ENCODE measurements at regions not wholly inside any gene's neighbourhood (a gene's known extent, or its start where the extent isn't known, plus 50 kb on each side); places are given as distances from the start of the nearest gene placed in this dataset.

- H3K27ac ChIP-seq (ENCODE audit: low read depth, low read length), result no peak overlapping the region
- H4K20me1 ChIP-seq (replicated peaks in 1 of 2; ENCODE audit: control insufficient read depth in 1 of 2, insufficient read depth in 2 of 2, low read length in 2 of 2), result no peaks in the 10 kb centered on the region
- H4K8ac ChIP-seq (ENCODE audit: extremely low read depth, insufficient read depth, low read length), result no peak overlapping the region
- no peaks in the 10 kb centered on the region for H3K23me2 ChIP-seq (ENCODE audit: low read depth, low read length)
- 70% methylated on average over 4 of the region's 4 CpGs; no CpG with 5 or more reads in 1 of the 2 experiments for WGBS, 2 experiments (ENCODE audit: extremely low coverage in 1 of 2, insufficient coverage in 1 of 2, insufficient read length in 1 of 2, insufficient replicate concordance in 2 of 2, low coverage in 1 of 2, low lambda C conversion rate in 2 of 2, missing lambda C conversion rate in 1 of 2)
- FAIRE-seq (no peak), DNase-seq (ENCODE audit: low read depth in 1 of 2, low spot score in 2 of 2) (no peak)
- H3K9ac ChIP-seq (replicated peaks in 1 of 4; ENCODE audit: extremely low read depth in 1 of 4, low read depth in 3 of 4, low read length in 3 of 4), result no peak overlapping the region
- no peaks in the 10 kb centered on the region for H3K79me2 ChIP-seq (ENCODE audit: control insufficient read depth in 1 of 2, insufficient read depth in 2 of 2, low read length in 2 of 2)
- H2AFZ ChIP-seq (ENCODE audit: low read length), result no peak overlapping the region
- H3K56ac ChIP-seq (replicated peaks; ENCODE audit: insufficient read length, low read depth, low read length), result no peak overlapping the region
- H4K5ac ChIP-seq (ENCODE audit: insufficient read length, low read depth, low read length), result no peak overlapping the region
- no peak overlapping the region for H3K14ac ChIP-seq (ENCODE audit: insufficient read length)
- H2BK120ac ChIP-seq (replicated peaks; ENCODE audit: low read depth, low read length), result no peak overlapping the region
- H3K4me3 ChIP-seq (ENCODE audit: extremely low read depth in 1 of 4, insufficient read depth in 2 of 4, low read depth in 3 of 4, low read length in 4 of 4), result no peak overlapping the region
- H3K27me3 ChIP-seq (replicated peaks in 1 of 4; ENCODE audit: control insufficient read depth in 3 of 4, extremely low read depth in 1 of 4, insufficient read depth in 3 of 4, low read length in 3 of 4), result no peaks in the 10 kb centered on the region
- H2BK15ac ChIP-seq (ENCODE audit: low read length), result no peak overlapping the region
- no peak overlapping the region for H3K23ac ChIP-seq (ENCODE audit: insufficient read length)
- no peak overlapping the region for H2AK5ac ChIP-seq (ENCODE audit: low read depth, low read length)
- no peak overlapping the region for H3K18ac ChIP-seq (ENCODE audit: extremely low read depth, low read length)
- no peak overlapping the region for H2BK5ac ChIP-seq (ENCODE audit: low read depth, low read length)
- no peaks in the 10 kb centered on the region for H3K79me1 ChIP-seq (ENCODE audit: low read depth, low read length)
- no peak overlapping the region for H2BK20ac ChIP-seq (ENCODE audit: low read length)
- H4K91ac ChIP-seq (replicated peaks; ENCODE audit: insufficient read length, low read length), result no peak overlapping the region
- ChIA-PET CTCF (ENCODE audit: partially characterized antibody) (no interaction called here), POLR2A (ENCODE audit: partially characterized antibody) (no interaction called here)
- H3K9me3 ChIP-seq (ENCODE audit: insufficient read depth in 2 of 2, low read depth in 1 of 2, low read length in 1 of 2), result no peaks in the 10 kb centered on the region
- no peak overlapping the region for H2BK12ac ChIP-seq (ENCODE audit: low read depth, low read length)
- no peaks in the 10 kb centered on the region; a peak in 1 of 7 replicates for H3K4me1 ChIP-seq (replicated peaks in 1 of 4; ENCODE audit: control insufficient read depth in 3 of 4, insufficient read depth in 4 of 4, low read length in 3 of 4)
- H3K4ac ChIP-seq (replicated peaks; ENCODE audit: insufficient read length, low read depth, low read length), result no peak overlapping the region
- H3K4me2 ChIP-seq (ENCODE audit: insufficient read depth in 1 of 2, low read depth in 2 of 2, low read length in 2 of 2), result no peak overlapping the region
- TF ChIP-seq TAF7 (optimal IDR thresholded peaks at IDR 0.05; ENCODE audit: borderline replicate concordance, low read depth, low read length) (no peak), CEBPB (IDR thresholded peaks at IDR 0.05; ENCODE audit: low read depth, low read length) (peak; percentile 52; the same call in 1 of the 2 replicates), KDM4A (IDR thresholded peaks at IDR 0.05; ENCODE audit: low read depth, low read length, severe bottlenecking) (no peak), POU5F1 (IDR thresholded peaks at IDR 0.05; ENCODE audit: low read depth, low read length) (no peak)
- TF ChIP-seq, protein P1, sequence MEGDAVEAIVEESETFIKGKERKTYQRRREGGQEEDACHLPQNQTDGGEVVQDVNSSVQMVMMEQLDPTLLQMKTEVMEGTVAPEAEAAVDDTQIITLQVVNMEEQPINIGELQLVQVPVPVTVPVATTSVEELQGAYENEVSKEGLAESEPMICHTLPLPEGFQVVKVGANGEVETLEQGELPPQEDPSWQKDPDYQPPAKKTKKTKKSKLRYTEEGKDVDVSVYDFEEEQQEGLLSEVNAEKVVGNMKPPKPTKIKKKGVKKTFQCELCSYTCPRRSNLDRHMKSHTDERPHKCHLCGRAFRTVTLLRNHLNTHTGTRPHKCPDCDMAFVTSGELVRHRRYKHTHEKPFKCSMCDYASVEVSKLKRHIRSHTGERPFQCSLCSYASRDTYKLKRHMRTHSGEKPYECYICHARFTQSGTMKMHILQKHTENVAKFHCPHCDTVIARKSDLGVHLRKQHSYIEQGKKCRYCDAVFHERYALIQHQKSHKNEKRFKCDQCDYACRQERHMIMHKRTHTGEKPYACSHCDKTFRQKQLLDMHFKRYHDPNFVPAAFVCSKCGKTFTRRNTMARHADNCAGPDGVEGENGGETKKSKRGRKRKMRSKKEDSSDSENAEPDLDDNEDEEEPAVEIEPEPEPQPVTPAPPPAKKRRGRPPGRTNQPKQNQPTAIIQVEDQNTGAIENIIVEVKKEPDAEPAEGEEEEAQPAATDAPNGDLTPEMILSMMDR (IDR thresholded peaks at IDR 0.05; ENCODE audit: control extremely low read depth in 1 of 3, insufficient read depth in 1 of 3, low read depth in 1 of 3, low read length in 3 of 3), result no peak
- H3K36me3 ChIP-seq (ENCODE audit: control insufficient read depth in 2 of 4, insufficient read depth in 4 of 4, low read length in 3 of 4), result no peaks in the 10 kb centered on the region
These were observed 137.4 kb upstream of the COX10 start for GRCh38 chr17:13931800-13932460.

All from H1 (cell line).